Globus pallidus (tissue), 1 donor: ENCODE measurements at regions not wholly inside any gene's neighbourhood (a gene's known extent, or its start where the extent isn't known, plus 50 kb on each side); places are given as distances from the start of the nearest gene placed in this dataset.
"Not testable (repeated sequence)": the region's sequence is repeated elsewhere in the genome, so short reads cannot be mapped to it uniquely, and the experiment has no call there.

Source experiments
- DNase-seq: peaks from one replicate; pipeline ENCODE4 v3.0.0-alpha.2; 2015; ENCODE audit warnings: low spot score

GRCh38 chr11:23764286-23764685, 732.6 kb upstream of the LUZP2 start:
- no peak for DNase-seq

DNA sequence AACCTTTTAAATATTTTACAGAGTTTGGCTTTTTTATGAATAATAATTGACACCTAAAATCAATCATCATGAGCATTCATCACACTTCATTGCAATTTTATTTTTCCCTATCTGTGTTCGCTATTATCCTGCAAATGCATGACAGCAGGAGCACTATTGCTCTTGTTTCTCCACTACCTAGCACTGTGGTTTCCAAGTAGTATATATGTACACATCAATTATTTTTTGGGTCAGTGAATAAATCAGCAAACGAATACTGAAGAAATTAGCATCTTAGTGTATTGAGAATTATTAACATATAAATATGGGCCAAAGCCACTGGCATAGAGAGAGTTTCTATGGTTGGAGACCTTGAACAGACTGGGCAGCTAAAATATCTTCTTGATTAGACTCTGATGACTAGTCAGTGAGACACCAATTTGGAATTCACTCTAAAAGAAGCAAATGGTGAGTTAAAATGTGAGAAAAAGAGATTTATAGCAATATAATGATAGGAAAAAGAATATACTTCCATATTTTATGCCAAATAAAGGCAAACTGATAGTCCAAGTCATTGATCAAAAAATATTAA, 731.1 kb upstream of the LUZP2 start:
- no peak for DNase-seq

DNA sequence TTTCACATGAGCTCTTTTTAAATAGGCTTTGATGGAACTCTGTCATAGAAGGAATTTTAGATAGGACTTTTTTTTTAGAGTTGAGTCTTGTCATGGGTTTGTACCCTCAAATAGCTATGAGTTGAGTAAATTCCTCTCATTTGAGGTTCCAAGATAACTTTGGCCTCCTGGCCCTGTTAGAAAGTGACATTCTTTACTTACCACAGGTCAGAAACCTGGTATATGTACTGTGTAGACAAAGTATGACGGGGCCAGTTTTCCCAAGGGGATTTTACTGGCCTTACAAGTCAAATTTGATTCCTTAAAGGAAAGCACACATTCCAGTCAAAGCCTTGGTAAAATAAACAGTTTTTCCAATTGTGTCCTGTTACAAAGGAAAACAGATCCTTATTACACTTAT, 729.3 kb upstream of the LUZP2 start:
- DNase-seq, result no peak

DNA sequence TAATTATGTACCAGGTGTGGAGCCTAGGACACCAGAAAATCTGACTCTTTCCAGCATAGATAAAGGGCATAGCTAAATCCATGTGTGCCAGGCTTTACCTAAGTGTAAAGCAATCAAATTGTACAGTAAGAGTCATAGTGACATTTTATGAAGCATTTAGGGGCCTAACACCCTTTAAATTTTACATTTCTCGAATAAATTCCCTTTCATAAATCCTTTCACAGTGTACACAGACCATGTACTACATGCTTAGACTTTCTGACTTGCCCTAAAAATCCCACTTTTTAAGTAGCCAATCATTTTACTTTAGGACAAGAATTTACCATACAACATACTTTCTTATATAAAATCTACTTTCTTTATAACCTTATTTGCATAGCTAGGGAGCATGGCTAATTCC, 727.6 kb upstream of the LUZP2 start:
- no peak for DNase-seq

GRCh38 chr11:23772081-23772480, 724.8 kb upstream of the LUZP2 start:
- DNase-seq, result no peak

DNA sequence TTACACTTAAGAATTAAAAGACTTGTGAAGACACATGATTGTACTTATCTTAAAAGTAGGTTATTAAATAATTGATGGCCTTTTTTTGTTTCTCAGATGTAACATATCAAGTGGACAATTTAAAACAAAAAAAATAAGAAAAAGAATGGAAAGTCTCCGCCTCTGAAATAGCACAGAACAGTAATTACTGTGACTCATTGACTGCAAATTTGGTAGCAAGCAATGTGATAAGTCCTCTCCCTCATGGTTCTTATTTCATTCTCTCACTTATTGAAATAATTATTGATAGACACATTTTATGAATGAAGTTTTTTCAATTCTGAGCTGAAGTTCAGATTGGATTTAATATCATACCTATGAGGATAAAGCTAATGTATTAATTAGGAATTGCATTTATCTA, 717.9 kb upstream of the LUZP2 start:
- no peak for DNase-seq

DNA sequence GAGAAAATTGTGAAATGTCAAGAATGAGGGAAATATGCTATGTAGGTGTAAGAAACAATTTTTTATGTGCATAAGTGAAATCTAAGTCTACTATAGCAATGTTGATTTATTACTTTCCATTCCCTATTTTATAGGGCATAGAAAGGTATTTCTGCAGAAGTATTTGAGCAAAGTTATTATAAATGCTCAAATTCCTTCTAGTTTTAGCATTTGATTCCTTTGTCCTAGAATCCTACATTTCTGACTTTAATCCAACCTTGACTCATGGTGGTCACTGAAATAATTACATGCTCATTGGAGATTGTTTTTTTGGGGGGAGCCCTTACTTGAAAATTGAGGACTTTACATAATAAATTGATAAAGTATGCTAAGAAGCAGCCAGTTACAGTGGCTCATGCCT, 716.6 kb upstream of the LUZP2 start:
- DNase-seq, result no peak

DNA sequence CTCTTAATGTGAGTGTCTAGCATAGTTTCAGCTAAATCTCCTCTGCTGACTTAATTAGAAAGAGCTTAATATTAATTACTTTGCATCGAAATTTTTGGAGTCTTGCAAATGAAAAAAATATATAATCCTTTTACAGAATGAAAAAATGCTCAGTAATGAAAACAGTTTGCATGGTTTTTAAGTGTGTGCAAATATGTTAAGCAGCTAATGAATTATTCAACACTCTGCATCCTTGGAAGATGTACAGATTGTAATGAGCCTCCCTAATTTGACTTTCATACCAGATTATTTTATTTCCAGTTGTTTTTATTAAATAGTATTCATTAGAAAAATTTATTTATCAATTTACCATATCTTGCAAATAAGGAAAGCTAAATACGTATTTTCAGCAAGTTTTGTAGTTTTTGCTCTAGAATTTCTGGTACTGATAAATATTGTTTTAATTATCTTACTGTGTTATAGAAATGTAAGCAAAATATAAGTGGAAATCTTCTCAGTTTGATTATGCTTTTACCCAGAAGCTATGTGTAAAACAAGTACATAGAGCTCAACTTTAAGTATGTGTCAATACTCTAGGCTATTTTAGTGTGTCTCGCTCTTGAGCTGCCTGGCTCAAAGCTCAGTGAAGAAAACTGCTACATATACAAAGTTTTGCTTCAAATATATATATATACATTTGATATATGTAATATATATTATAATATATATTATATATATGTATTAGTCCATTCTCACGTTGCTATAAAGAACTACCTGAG, 714.9 kb upstream of the LUZP2 start:
- no peak for DNase-seq

- DNase-seq, result not testable (repeated sequence)
Measured at GRCh38 chr11:23786974-23787373, 709.9 kb upstream of the LUZP2 start.

- no peak for DNase-seq
Measured at GRCh38 chr11:23789200-23789853, 707.5 kb upstream of the LUZP2 start.

GRCh38 chr11:23789938-23790371, 706.9 kb upstream of the LUZP2 start:
- DNase-seq, result no peak

GRCh38 chr11:23797624-23798419, 699.0 kb upstream of the LUZP2 start:
- no peak for DNase-seq

DNA sequence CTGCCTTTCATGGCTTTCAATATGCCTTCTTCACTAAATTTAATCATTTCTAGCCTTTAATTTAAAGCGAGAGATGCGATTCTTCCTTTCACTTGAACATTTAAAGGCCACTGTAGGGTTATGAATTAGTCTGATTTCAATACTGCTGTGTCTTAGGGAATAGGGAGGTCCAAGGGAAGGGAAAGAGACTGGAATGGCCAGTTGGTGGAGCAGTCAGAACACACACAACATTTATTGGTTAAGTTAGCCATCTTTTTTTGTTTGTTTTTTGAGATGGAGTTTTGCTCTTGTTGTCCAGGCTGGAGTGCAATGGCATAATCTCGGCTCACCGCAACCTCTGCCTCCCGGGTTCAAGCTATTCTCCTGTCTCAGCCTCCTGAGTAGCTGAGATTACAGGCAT, 662.5 kb upstream of the LUZP2 start:
- not testable (repeated sequence) for DNase-seq

- no peak for DNase-seq
Measured at GRCh38 chr11:23836981-23837380, 659.9 kb upstream of the LUZP2 start.

DNA sequence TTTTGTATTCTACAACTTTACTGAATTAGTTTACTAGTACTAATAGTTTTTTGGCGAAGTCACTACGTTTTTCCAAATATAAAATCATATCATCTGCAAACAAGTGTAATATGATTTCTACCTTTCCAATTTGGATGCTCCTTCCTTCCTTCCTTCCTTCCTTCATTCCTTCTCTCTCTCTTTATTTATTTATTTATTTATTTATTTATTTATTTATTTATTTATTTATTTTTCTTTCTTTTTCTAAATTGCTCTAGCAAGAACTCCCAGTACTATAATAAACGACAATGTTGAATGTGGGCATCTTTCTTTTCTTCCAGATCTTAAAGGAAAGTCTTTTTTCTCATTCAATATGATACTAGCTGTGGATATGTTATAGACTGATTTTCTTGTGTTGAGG, 656.0 kb upstream of the LUZP2 start:
- DNase-seq, result no peak

DNA sequence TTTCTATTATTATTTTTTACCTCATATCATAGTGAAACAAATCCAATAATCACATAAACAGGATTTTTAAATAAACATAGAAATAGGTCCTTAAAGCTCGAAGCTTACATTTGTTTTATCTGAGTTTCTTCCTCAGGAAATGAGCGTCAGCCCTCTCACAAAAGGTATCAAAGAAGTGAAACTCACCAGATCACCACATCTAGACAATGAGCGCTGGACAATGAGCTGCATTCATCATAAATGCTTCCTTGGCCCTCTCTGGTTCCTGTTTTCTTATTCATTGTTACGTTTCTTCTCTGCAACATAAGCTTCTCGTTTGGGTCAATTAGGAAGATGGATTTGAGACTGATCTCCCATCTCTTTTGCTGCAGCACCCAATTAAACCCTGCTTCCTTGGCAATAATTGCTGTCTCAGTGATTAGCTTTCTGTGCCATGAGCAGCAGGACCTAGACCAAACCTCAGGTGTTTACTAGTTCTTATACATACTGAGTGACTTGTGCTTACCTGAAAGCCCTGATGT, 649.9 kb upstream of the LUZP2 start:
- no peak for DNase-seq

DNA sequence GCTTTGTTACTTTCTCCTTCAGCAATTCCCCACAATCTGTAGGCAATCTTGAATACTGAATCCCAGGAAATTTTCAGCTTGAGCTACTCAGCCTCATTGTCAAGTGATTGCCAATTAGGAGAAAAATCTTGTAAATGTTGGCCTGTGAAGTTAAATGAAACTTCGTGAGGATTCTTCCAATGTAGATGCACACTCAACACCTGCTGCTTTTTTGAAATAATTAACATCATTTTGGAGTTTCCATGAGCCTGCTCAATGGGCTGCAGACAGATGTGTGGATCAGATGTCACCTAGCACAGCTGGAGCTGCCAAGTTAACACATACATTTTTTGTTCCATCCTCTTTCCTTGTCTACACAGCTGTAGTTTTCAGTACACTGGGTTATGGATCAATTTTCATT, 645.6 kb upstream of the LUZP2 start:
- DNase-seq, result no peak

DNA sequence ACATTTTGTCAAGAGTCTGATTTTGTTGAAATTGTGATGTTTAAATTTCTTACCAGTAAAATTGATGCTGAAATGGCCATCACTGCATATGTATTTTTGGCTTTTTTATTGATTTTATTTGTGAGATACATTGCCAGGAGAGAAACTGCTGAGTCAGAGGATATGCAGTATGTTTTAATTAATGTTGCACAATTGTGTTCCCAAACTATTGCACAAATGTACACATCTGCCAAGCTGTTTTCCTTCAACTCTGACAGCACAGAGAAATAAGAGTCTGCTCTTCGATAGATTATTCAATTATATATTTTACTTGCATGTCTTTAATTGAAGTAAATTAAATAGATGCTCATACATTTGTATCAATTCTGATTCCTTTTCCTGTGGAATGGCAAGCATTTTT, 640.2 kb upstream of the LUZP2 start:
- no peak for DNase-seq

GRCh38 chr11:23859087-23859486, 637.8 kb upstream of the LUZP2 start:
- no peak for DNase-seq

DNA sequence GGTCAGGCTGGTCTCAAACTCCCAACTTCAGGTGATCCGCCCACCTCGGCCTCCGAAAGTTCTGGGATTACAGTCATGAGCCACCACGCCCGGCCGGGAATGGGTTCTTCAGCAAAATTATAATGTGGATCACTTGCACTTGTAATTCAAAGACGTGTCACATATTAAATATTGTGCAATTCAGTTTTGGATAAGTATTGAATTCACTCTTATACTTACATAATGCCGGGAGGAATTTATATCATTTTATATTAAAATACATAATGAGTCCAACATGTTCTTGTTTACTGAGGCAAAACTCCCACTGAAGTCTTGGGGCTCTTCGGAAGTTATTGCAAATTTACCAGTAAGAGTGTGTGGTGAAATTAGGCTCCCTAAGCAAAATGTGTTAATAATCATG, 635.2 kb upstream of the LUZP2 start:
- DNase-seq, result no peak

DNA sequence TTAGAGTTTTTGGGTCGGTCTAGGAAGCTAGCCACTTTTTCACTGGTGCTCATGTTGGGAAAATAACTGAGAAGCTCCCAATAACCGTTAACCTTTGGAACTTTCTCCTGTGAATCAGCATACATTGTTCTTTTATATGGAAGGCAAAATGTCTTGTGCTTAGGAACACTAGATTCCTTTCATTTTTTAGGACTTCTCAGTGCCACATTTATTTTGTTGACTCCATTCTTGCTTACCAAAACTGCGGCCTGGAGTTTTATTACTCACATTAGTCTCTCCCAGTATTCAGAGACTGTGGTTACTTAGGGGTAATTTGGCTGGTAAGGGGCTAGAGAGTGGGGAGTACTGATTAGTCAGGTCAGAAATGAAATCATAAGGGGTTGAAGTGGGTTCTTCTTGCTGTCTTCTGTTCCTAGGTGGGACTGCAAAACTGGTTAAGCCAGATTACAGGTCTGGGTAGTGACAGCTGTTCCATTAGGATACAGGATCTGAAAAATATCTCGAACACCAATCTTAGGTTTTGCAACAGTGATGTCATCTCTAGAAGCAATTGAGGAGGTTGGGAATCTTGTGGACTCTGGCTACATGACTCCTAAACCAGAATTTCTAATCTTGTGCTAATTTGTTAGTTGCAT, 631.4 kb upstream of the LUZP2 start:
- DNase-seq, result no peak

- DNase-seq, result no peak
Measured at GRCh38 chr11:23866641-23867040, 630.2 kb upstream of the LUZP2 start.
